SU-DHL-6 (cell line): ENCODE measurements at regions not wholly inside any gene's neighbourhood (a gene's known extent, or its start where the extent isn't known, plus 50 kb on each side); places are given as distances from the start of the nearest gene placed in this dataset.

Experiments
- H2AFZ ChIP-seq: fragments of 200-600 bp; sonication (generic); 2 replicates; pipeline ENCODE4 v1.6.1; 2014; ENCODE audit warnings: low read depth, mild to moderate bottlenecking, moderate library complexity, mixed read lengths, antibody characterized with exemption, low read length; ENCODE audit not compliant: severe bottlenecking
- H3F3A ChIP-seq: fragments of 200-600 bp; shearing (Covaris generic); 2 replicates; pipeline ENCODE4 v1.6.0; 2016; ENCODE audit warnings: antibody characterized with exemption, mild to moderate bottlenecking; ENCODE audit not compliant: insufficient read depth
- H3K27ac ChIP-seq: fragments of 200-600 bp; sonication (generic); 2 replicates; pipeline ENCODE4 v1.5.1; 2016; ENCODE audit warnings: low read depth, mild to moderate bottlenecking, low read length, moderate library complexity, mixed read lengths
- H3K27me3 ChIP-seq: fragments of 200-600 bp; sonication (generic), shearing (Covaris generic); 2 replicates; pipeline ENCODE4 v1.6.0; 2014; ENCODE audit warnings: mild to moderate bottlenecking, low read length
- H3K36me3 ChIP-seq: fragments of 200-600 bp; sonication (generic); 2 replicates; pipeline ENCODE4 v1.6.1; 2014; ENCODE audit warnings: mild to moderate bottlenecking, low read length, mixed read lengths
- H3K4me2 ChIP-seq: fragments of 300-600, 200-600 bp; shearing (Covaris generic), sonication (generic); 2 replicates; pipeline ENCODE4 v1.6.0; 2014; ENCODE audit warnings: low read length, low read depth, mild to moderate bottlenecking; ENCODE audit not compliant: poor library complexity, severe bottlenecking
- H3K4me3 ChIP-seq: fragments of 200-600 bp; sonication (generic); 2 replicates; pipeline ENCODE4 v1.5.1; 2014; ENCODE audit warnings: antibody characterized with exemption, low read length, mild to moderate bottlenecking, mixed read lengths; ENCODE audit not compliant: insufficient read depth, poor library complexity, severe bottlenecking
- H3K79me2 ChIP-seq: fragments of 200-600 bp; sonication (generic); 2 replicates; pipeline ENCODE4 v1.6.1; 2014; ENCODE audit warnings: mild to moderate bottlenecking, low read length, moderate library complexity; ENCODE audit not compliant: insufficient read depth
- H3K9ac ChIP-seq: fragments of 200-600 bp; sonication (generic); 2 replicates; pipeline ENCODE4 v1.7.0; 2014; ENCODE audit warnings: mild to moderate bottlenecking, low read length
- H3K9me2 ChIP-seq: fragments of 200-600 bp; sonication (generic); replicated peaks from 2 replicates; pipeline ENCODE4 v1.6.1; 2014; ENCODE audit warnings: low read length; ENCODE audit not compliant: insufficient read depth
- H3K9me3 ChIP-seq: fragments of 200-600 bp; sonication (generic); 2 replicates; pipeline ENCODE4 v1.6.1; 2014; ENCODE audit warnings: low read length, mixed read lengths; ENCODE audit not compliant: insufficient read depth
- H4K20me1 ChIP-seq: fragments of 200-600 bp; sonication (generic); 2 replicates; pipeline ENCODE4 v1.6.1; 2014; ENCODE audit warnings: low read depth, mild to moderate bottlenecking, antibody characterized with exemption, low read length, moderate library complexity, mixed read lengths
- CTCF ChIP-seq: fragments of 200-600 bp; sonication (generic); IDR thresholded peaks from one replicate; pipeline ENCODE4 v1.5.1; 2017; ENCODE audit warnings: antibody characterized with exemption, mild to moderate bottlenecking, low read length, moderate library complexity; ENCODE audit not compliant: insufficient read depth, poor library complexity, severe bottlenecking
- EZH2phosphoT487 ChIP-seq: fragments of 200-600 bp; sonication (generic), shearing (Covaris generic); conservative IDR thresholded peaks from 2 replicates; pipeline ENCODE4 v1.6.1; 2018; ENCODE audit warnings: mild to moderate bottlenecking, antibody characterized with exemption, low read length, moderate library complexity, mixed read lengths

- no peaks in the 10 kb centered on the region for H3K36me3 ChIP-seq
- H2AFZ ChIP-seq: no peak overlapping the region
- no peaks in the 10 kb centered on the region for H3F3A ChIP-seq
- no peak for TF ChIP-seq CTCF
- TF ChIP-seq EZH2phosphoT487: no peak
- H3K4me3 ChIP-seq: no peak overlapping the region
- no peaks in the 10 kb centered on the region for H3K9me2 ChIP-seq
- H3K27me3 ChIP-seq: no peaks in the 10 kb centered on the region
- no peak overlapping the region for H3K9ac ChIP-seq
- H3K79me2 ChIP-seq: no peaks in the 10 kb centered on the region
- no peak overlapping the region for H3K27ac ChIP-seq
- H3K4me2 ChIP-seq: no peak overlapping the region
- no peaks in the 10 kb centered on the region for H4K20me1 ChIP-seq
- no peaks in the 10 kb centered on the region for H3K9me3 ChIP-seq
These were observed 726.8 kb downstream of the BCL11B start for GRCh38 chr14:98545181-98545580.

DNA sequence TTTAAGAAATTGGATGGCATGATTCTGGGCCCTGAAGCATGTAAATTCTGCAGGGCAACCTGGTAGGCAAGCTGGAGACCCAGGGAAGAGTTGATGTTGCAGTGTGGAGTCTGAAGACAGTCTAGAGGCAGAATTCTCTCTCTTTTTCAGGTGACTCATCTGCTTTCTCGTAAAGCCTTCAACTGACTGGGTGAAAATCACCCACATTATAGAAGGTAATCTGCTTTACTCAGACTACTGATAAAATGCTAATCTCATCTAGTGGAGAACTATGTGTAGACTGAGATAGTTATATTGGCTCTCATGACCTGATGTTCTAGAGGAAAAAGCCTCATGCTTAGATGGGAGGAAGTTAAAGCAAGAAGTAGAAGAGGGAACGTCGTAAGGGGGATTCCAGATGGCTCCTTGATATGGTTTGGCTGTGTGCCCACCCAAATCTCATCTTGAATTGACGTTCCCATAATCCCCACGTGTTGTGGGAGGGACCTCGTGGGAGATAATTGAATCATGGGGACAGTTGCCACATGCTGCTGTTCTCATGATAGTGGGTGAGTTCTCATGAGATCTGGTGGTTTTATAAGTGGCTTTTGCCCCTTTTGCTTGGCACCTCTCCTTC is 723.8 kb downstream of the BCL11B start:
- H4K20me1 ChIP-seq: no peaks in the 10 kb centered on the region
- H3K36me3 ChIP-seq: no peaks in the 10 kb centered on the region
- H3K27me3 ChIP-seq: no peaks in the 10 kb centered on the region
- H2AFZ ChIP-seq: no peak overlapping the region
- no peaks in the 10 kb centered on the region for H3K79me2 ChIP-seq
- H3K4me3 ChIP-seq: no peak overlapping the region
- TF ChIP-seq EZH2phosphoT487: no peak
- no peak for TF ChIP-seq CTCF
- H3K9me3 ChIP-seq: no peaks in the 10 kb centered on the region
- no peaks in the 10 kb centered on the region for H3K9me2 ChIP-seq
- no peak overlapping the region for H3K27ac ChIP-seq
- no peak overlapping the region for H3K9ac ChIP-seq
- H3K4me2 ChIP-seq: no peak overlapping the region
- no peaks in the 10 kb centered on the region for H3F3A ChIP-seq

- no peak overlapping the region for H3K9ac ChIP-seq
- H4K20me1 ChIP-seq: no peaks in the 10 kb centered on the region
- H3K36me3 ChIP-seq: no peaks in the 10 kb centered on the region
- no peak overlapping the region for H3K4me3 ChIP-seq
- H3K9me3 ChIP-seq: no peaks in the 10 kb centered on the region
- no peaks in the 10 kb centered on the region for H3K79me2 ChIP-seq
- H3K27me3 ChIP-seq: no peaks in the 10 kb centered on the region
- TF ChIP-seq EZH2phosphoT487 (no peak), CTCF (no peak)
- no peaks in the 10 kb centered on the region for H3F3A ChIP-seq
- H2AFZ ChIP-seq: no peak overlapping the region
- no peaks in the 10 kb centered on the region for H3K9me2 ChIP-seq
- no peak overlapping the region for H3K27ac ChIP-seq
- no peak overlapping the region for H3K4me2 ChIP-seq
These were observed 721.0 kb downstream of the BCL11B start for GRCh38 chr14:98551028-98551427.
